Spleen (tissue), 11 donors: ENCODE measurements at regions not wholly inside any gene's neighbourhood (a gene's known extent, or its start where the extent isn't known, plus 50 kb on each side); places are given as distances from the start of the nearest gene placed in this dataset.

Source experiments
- DNase-seq: peaks from one replicate; pipeline ENCODE4 v3.0.0-alpha.2; 2020
- H3K27ac ChIP-seq, 8 donors: fragments of 200-600 bp; sonication (generic) in 7 of 8; 1 replicate in 4 of 8; 2 replicates in 4 of 8; pipeline versions ENCODE4 v1.5.0 to v1.8.0; 2016 to 2021; ENCODE audit warnings: inconsistent platforms in 4 of 8, mild to moderate bottlenecking in 4 of 8, moderate library complexity in 1 of 8
- H3K27me3 ChIP-seq, 7 donors: fragments of 200-600 bp; sonication (generic) in 6 of 7; replicated peaks in 1 of 7; 1 replicate in 4 of 7; 2 replicates in 3 of 7; pipeline versions ENCODE4 v1.5.0 to v1.8.0; 2016 to 2021; ENCODE audit warnings: inconsistent platforms in 3 of 7, mild to moderate bottlenecking in 1 of 7
- H3K36me3 ChIP-seq, 6 donors: fragments of 200-600 bp; sonication (generic) in 5 of 6; 1 replicate in 4 of 6; 2 replicates in 2 of 6; pipeline versions ENCODE4 v1.5.0 to v1.8.0; 2016 to 2021; ENCODE audit warnings: inconsistent platforms in 2 of 6
- H3K4me1 ChIP-seq, 6 donors: fragments of 200-600 bp; sonication (generic) in 5 of 6; 1 replicate in 3 of 6; 2 replicates in 3 of 6; pipeline versions ENCODE4 v1.5.0 to v1.8.0; 2016 to 2021; ENCODE audit warnings: inconsistent platforms in 3 of 6
- H3K4me3 ChIP-seq, 8 donors: fragments of 200-600 bp; sonication (generic) in 7 of 8; 1 replicate in 4 of 8; 2 replicates in 4 of 8; pipeline versions ENCODE4 v1.5.0 to v1.8.0; 2016 to 2021; ENCODE audit warnings: inconsistent platforms in 4 of 8, mild to moderate bottlenecking in 4 of 8, moderate library complexity in 2 of 8
- H3K9me3 ChIP-seq, 8 donors: fragments of 200-600 bp; sonication (generic) in 7 of 8; 1 replicate in 4 of 8; 2 replicates in 4 of 8; pipeline versions ENCODE4 v1.5.0 to v1.8.0; 2016 to 2021; ENCODE audit warnings: inconsistent platforms in 4 of 8
- POLR2A ChIP-seq, 3 donors: fragments of 450-650 bp; IDR thresholded peaks; one replicate each; pipeline ENCODE4 v1.5.1; 2017; ENCODE audit warnings: antibody characterized with exemption in 3 of 3, mild to moderate bottlenecking in 1 of 3
- POLR2AphosphoS5 ChIP-seq, 3 donors: sonication (generic); formaldehyde crosslinking; IDR thresholded peaks; one replicate each; pipeline ENCODE4 v1.5.1; 2017; ENCODE audit warnings: antibody characterized with exemption in 3 of 3
- WGBS, 5 donors: extraction: QIAGEN DNeasy Blood & Tissue Kit in 3 of 5; methylation state at CpG; one replicate each; pipeline versions ENCODE4 v1.1.5 to v1.1.7; 2013 to 2018; 5-methylcytosine and 5-hydroxymethylcytosine counted together
- intact Hi-C: fragments of 100-400 bp; cut with DNase I; formaldehyde crosslinking; loops from one replicate; pipeline ENCODE4 v1.15.0; 2023; ENCODE audit warnings: low total_unique reads
- TF ChIP-seq, protein P1 (sequence below), 11 experiments: fragments of 200-600 bp in 7 of 11; fragments of 450-650 bp in 4 of 11; sonication (generic) in 4 of 11; IDR thresholded peaks in 8 of 11; conservative IDR thresholded peaks in 3 of 11; 1 replicate in 7 of 11; 2 replicates in 4 of 11; pipeline versions ENCODE4 v1.4.0 to v1.8.0; 2016 to 2021; ENCODE audit warnings: antibody characterized with exemption in 11 of 11, inconsistent platforms in 4 of 11, mild to moderate bottlenecking in 1 of 11
- donor health status: healthy with polysubstance abuse.
- donor health status: DM: no; HTN: no; CAD: no; lungs with moderate emphysema.
- donor health status: DM: no; HTN: no; CAD: no.
- donor health status: Bipolar disorder and iron deficiency.
- donor health status: healthy.
- donor health status: DM: no; HTN: no; CAD: no.
- donor health status: DM: yes; HTN: yes; CAD: no.

DNA sequence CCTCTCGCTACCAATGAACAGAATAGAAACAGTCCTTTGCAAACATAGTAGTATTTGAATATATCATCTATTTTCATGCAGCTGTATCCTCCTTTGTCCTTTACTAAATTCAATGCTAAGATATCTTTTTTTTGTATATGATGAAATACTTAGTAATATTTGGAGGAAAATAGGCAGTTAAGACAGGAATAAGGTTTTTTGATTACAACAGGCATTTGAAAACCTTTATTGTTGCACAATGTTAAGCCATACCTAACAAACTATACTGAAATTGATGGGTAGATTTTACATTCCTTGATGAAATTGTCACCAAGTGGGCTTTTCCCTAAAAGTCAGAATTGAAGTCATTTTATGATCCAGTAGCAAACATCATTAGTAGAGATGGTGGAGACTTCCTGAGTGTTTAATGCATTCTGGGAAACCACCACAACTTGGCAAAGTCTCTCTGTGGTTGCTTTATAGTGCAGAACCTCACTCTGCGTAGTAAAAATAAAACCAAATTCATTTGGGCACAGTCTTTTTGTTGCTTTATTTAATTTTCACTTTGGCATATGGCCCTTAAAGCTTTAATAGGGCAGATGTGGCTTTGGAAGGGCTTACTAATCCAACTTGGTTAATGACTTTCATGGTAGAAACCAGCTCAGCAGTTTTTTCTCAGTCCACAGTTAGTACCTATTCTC, 216.0 kb downstream of the DIPK2A start:
- WGBS, 5 donors, result 65 to 83% (median 71%) methylated on average over 2 of the region's 2 CpGs
- intact Hi-C loops, result no loop called here
- no peaks in the 10 kb centered on the region for H3K36me3 ChIP-seq

DNA sequence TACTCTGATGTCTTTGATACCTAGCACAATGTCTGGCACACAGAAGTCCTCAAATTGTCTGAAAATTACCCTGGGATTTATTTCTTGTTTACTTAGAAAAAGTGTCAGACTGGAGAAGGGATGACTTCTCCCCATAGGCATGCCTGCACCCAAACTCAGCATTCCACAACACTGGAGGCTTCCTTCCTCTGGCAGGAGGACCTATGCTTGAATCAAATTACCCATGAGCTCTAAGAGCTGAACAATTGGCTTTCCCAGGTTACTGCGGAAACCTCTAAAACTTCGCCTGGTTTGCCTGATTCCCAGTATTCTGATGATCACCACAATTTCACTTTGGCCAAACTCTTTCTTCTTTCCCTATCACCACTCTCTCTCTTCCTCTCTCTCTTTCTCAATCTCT, 217.4 kb downstream of the DIPK2A start:
- no peak for DNase-seq
- no peaks in the 10 kb centered on the region for H3K4me1 ChIP-seq
- no peak overlapping the region for H3K27ac ChIP-seq
- H3K9me3 ChIP-seq, result peaks cover 0 to 35% (median 16%) of the 10 kb centered on the region in 8 donors
- no peak overlapping the region for H3K4me3 ChIP-seq
- TF ChIP-seq, protein P1, sequence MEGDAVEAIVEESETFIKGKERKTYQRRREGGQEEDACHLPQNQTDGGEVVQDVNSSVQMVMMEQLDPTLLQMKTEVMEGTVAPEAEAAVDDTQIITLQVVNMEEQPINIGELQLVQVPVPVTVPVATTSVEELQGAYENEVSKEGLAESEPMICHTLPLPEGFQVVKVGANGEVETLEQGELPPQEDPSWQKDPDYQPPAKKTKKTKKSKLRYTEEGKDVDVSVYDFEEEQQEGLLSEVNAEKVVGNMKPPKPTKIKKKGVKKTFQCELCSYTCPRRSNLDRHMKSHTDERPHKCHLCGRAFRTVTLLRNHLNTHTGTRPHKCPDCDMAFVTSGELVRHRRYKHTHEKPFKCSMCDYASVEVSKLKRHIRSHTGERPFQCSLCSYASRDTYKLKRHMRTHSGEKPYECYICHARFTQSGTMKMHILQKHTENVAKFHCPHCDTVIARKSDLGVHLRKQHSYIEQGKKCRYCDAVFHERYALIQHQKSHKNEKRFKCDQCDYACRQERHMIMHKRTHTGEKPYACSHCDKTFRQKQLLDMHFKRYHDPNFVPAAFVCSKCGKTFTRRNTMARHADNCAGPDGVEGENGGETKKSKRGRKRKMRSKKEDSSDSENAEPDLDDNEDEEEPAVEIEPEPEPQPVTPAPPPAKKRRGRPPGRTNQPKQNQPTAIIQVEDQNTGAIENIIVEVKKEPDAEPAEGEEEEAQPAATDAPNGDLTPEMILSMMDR (IDR thresholded peaks at IDR 0.05 in 8 of 11, conservative IDR thresholded peaks at IDR 0.05 in 3 of 11), result no peak
- TF ChIP-seq POLR2AphosphoS5 (IDR thresholded peaks at IDR 0.05) (no peak), POLR2A (IDR thresholded peaks at IDR 0.05) (no peak)
- no peaks in the 10 kb centered on the region for H3K36me3 ChIP-seq
- 89 to 100% (median 96%) methylated on average over 2 of the region's 2 CpGs for WGBS, 5 donors
- no peaks in the 10 kb centered on the region for H3K27me3 ChIP-seq
- intact Hi-C loops, result no loop called here

More for the DNA sequence above, 216.0 kb downstream of the DIPK2A start:
- Histone ChIP-seq H3K4me1 (no peaks in the 10 kb centered on the region), H3K9me3 (peaks cover 0 to 21% (median 4%) of the 10 kb centered on the region in 8 donors), H3K27me3 (no peaks in the 10 kb centered on the region), H3K4me3 (no peak overlapping the region), H3K27ac (no peak overlapping the region)
- TF ChIP-seq POLR2AphosphoS5 (IDR thresholded peaks at IDR 0.05) (no peak), POLR2A (IDR thresholded peaks at IDR 0.05) (no peak)
- TF ChIP-seq, protein P1 (IDR thresholded peaks at IDR 0.05 in 8 of 11, conservative IDR thresholded peaks at IDR 0.05 in 3 of 11), result no peak
- no peak for DNase-seq

DNA sequence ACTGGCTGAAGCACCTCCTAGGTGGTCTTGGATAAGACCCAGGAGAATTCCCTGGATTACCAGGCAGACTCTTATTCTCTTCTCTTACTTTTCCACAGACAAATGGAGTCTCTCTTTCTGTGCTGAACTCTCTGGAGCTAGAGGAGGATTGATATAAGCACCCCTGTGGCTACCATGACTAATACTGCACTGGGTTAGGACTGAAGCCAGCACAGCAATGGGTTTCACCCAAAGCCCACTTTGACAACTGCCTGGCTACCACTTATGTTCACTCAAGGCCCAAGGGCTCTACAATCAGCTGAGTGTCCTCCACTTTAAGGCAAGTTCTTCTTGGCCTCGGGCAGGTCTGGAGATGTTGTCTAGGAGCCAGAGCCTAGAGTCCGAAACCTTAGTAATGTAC, 225.5 kb downstream of the DIPK2A start:
- TF ChIP-seq POLR2A (IDR thresholded peaks at IDR 0.05) (no peak), POLR2AphosphoS5 (IDR thresholded peaks at IDR 0.05) (no peak)
- TF ChIP-seq, protein P1 (IDR thresholded peaks at IDR 0.05 in 8 of 11, conservative IDR thresholded peaks at IDR 0.05 in 3 of 11), result no peak
- intact Hi-C loops, result no loop called here

DNA sequence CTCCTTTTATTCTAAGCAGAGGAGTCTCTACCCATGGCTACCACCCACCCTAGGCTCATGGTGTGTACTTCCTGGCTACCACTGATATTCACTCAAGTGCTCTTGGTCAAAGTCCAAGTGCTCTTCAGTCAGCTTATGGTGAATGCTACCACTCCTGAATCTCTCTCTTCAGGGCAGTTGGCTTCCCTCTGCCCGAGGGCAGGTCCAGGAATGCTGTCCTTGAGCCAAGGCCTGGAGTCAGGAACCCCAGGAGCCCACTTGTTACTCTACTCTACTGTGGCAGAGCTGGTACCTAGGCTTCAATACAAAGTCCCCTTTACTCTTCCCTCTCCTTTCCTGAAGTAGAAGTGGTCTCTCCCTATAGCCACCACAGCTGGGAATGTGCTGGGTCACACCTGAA, 226.0 kb downstream of the DIPK2A start:
- H3K4me1 ChIP-seq, result no peaks in the 10 kb centered on the region
- DNase-seq, result no peak
- no peak overlapping the region for H3K27ac ChIP-seq
- WGBS, 5 donors, result 50 to 63% (median 56%) methylated on average over 1 of the region's 1 CpG
- no peak overlapping the region for H3K4me3 ChIP-seq
- H3K9me3 ChIP-seq, result peaks cover 2 to 38% (median 29%) of the 10 kb centered on the region in 8 donors
- H3K36me3 ChIP-seq, result no peaks in the 10 kb centered on the region
- intact Hi-C loops, result no loop called here
- TF ChIP-seq, protein P1 (IDR thresholded peaks at IDR 0.05 in 8 of 11, conservative IDR thresholded peaks at IDR 0.05 in 3 of 11), result no peak
- TF ChIP-seq POLR2AphosphoS5 (IDR thresholded peaks at IDR 0.05) (no peak), POLR2A (IDR thresholded peaks at IDR 0.05) (no peak)
- no peaks in the 10 kb centered on the region for H3K27me3 ChIP-seq

More for the DNA sequence above, 225.5 kb downstream of the DIPK2A start:
- H3K4me1 ChIP-seq, result no peaks in the 10 kb centered on the region
- WGBS, 5 donors, result 86 to 97% (median 96%) methylated on average over 2 of the region's 2 CpGs
- DNase-seq, result no peak
- no peaks in the 10 kb centered on the region for H3K36me3 ChIP-seq
- no peak overlapping the region for H3K27ac ChIP-seq
- peaks cover 2 to 41% (median 29%) of the 10 kb centered on the region in 8 donors for H3K9me3 ChIP-seq
- H3K27me3 ChIP-seq, result no peaks in the 10 kb centered on the region
- no peak overlapping the region for H3K4me3 ChIP-seq
